GM21723 (cell line): ENCODE measurements at regions not wholly inside any gene's neighbourhood (a gene's known extent, or its start where the extent isn't known, plus 50 kb on each side); places are given as distances from the start of the nearest gene placed in this dataset.
"Not testable (repeated sequence)": the region's sequence is repeated elsewhere in the genome, so short reads cannot be mapped to it uniquely, and the experiment has no call there.

Experiments used
- ATAC-seq: cut with Tn5 transposase; IDR thresholded peaks from one replicate; pipeline ENCODE4 v1.9.1; 2021; ENCODE audit warnings: mild to moderate bottlenecking, moderate library complexity; ENCODE audit not compliant: unreplicated experiment

DNA sequence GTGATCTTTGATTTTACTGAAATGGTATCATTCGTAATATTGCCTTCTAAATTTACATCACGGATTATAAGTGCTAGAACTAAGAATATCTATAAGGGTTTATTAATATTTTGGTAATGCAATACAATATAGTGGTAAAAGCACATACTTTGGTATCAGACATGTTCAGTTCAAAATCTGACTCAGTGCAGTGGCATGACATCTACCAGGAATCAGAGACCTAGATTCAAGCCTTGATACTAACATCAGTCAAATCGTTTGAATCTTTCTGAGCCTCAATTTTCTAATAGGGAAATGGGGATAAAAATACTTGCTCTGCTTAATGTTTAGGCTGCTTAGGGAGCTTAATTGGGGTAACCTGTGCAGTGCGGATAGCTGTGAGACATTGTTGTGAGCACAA lies 488.0 kb downstream of the BCKDHB start:
- ATAC-seq = no peak

DNA sequence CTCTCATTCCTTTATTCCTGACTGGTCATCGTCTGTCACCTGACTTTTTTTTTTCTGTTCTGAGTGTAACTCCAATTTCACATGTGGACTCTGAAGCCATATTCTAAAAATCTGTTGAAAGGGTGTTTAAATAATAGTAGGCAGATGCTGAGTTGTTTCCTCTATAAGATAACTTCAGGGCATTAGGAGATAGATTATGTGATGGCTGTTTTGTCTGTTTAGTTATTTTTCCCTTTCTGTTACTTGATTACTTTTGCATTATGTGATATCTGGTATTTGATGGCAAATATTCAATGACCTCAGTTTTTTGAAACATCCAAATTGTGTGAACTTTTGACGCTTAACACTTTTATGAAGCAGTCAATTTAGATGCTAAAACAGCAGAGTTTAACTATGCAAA lies 486.0 kb downstream of the BCKDHB start:
- ATAC-seq = no peak

DNA sequence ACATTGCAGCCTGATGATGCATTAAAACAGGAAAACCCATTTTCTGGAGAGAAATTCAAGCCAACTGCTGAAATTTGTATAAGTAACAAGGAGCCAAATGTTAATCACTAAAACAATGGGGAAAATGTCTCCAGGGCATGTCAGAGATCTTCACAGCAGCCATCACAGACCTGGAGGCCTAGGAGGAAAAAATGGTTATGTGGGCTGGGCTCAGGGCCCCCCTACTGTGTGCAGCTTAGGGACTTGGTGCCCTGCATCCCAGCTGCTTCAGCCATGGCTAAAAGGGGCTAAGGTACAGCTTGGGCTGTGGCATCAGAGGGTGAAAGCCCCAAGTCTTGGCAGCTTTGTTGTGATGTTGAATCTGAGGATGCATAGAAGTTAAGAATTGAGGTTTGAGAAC lies 479.8 kb downstream of the BCKDHB start:
- ATAC-seq = no peak

DNA sequence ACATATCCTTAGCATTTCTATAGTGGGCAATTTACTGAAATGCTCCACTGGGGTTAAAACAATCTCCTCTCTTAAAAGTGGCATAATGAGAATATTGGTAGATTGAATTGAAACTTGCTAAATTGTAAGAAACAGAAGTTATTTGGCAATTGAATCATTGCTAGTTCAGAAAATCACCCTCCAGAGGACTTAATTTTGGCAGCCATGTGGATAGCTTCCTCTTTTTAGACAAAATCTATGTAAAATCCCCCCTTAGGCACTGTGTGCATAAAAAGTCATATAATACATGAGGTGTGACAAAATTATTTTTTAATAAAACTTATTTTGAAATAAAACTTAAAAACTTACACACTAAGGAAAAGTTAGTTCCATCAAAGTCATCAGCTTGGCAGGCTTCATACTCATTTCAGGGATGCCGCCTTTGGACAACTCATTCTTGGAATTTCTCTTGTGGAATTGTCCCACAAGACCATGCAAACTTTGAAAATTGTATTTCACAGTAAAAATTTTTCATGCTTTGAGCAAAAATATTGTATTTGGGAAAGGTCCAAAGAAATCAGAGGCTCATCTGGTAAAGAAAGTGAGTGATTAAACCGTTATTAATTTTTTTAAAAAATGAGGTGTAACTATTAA lies 473.0 kb downstream of the BCKDHB start:
- ATAC-seq = no peak

DNA sequence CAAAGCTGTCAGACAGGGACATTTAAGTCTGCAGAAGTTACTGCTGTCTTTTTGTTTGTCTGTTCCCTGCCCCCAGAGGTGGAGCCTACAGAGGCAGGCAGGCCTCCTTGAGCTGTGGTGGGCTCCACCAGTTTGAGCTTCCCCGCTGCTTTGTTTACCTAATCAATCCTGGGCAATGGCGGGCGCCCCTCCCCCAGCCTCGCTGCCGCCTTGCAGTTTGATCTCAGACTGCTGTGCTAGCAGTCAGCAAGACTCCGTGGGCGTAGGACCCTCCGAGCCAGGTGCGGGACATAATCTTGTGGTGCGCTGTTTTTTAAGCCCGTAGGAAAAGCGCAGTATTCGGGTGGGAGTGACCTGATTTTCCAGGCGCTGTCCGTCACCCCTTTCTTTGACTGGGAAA lies 466.8 kb downstream of the BCKDHB start:
- not testable (repeated sequence) for ATAC-seq

DNA sequence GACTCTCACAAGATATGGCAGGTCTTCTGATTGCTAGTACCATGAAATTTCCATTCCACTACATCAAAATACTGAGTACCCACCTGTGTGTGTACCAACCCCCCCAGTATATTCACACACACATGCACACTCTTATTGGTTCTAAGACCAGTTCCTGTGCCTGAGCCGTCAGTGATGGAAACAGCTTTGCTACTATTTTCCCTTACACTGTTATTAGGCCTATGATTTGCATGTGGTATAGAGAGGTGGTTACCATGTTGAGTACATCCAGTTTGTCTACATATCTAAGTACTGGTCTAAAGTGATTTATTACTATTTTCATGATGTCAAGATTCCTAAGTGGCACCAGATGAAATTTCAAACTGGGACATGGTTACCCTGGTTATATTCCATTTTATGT lies 459.9 kb downstream of the BCKDHB start:
- no peak for ATAC-seq

DNA sequence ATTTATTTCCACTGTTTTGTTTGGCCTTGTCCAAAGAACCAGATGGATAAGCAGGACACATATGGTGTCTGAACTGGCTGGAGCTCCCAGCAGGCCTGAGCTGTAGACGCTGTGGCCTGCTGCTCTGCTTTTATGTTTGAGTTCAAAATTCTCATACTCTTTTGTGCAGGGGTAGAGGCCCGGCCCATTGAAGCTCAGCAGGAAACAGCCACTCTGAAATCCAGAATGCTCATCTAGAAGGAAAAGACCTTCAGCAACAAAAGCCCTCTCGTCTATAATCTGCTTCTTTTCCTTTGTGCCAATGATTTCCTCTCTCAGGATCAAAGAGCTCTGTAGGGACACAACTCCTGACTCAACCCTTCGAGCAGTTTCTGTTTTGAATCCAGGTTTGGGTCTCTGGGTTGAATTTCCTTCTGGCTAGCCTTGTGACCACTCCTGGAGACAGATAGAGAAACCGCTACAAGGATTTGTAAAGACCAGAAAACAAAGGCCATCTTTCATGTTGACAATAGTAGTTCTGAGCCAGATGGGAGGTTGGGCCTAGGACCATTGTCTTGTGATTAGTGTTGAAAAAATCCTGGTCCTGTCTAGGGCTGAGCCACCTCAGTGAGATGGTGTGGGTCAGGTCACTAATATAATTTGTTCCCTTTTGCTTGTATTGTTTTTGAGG lies 446.7 kb downstream of the BCKDHB start:
- no peak for ATAC-seq

DNA sequence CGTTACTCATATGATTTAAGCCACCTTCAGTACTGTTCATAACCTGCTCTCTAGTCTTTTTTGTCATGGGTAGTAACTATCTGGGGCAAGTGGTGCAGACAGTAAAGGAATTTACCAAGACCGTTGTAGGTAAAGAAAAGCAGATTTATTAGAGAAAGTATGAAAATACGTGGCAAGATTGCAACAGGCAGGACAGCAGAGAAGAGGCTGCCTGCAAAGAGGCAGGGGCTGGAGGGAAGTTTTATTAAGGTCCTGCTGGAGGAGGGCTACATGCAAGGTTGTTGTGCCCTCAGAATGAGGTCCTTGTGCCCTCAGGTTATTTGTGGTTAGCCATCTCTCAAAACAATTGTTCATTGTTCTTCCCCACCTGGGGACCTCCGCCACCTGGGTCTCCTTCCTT lies 444.3 kb downstream of the BCKDHB start:
- ATAC-seq = no peak

DNA sequence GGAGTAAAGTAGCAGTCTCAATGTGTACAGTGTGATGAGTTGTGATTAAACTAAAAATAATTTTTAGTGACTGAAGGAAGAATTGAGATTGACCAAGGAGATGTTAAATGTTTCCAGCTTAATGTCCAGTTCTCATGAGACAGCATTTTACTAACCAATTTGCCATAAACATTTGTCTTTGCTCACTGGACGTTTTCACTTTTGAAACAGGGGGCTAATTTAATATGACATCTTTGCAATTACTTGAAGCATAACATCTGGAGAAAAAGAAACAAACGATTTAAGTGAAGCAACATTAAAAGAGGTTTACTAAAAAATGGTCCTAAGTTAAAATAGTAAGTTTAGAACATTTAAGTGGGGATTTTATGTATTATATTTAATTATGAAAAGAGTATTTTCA lies 443.8 kb downstream of the BCKDHB start:
- ATAC-seq = no peak

DNA sequence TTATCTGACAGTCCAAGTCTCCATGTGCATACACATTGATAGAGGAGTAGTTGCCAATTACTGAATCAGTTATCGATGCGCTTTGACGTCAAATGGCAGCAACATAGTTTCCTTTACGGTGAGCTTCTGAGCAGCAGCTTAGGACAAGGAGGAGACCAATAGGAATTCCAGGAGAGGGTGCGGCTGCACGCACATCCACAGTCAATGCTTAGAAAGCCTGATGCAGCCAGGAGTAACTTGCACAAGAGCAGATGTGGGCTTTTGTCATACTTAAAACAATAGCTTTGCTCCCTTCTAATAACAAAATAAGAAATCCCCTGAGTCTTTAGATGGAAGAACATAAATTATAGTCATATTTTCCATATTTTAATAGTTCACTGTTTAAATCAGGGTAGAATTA lies 442.1 kb downstream of the BCKDHB start:
- no peak for ATAC-seq

DNA sequence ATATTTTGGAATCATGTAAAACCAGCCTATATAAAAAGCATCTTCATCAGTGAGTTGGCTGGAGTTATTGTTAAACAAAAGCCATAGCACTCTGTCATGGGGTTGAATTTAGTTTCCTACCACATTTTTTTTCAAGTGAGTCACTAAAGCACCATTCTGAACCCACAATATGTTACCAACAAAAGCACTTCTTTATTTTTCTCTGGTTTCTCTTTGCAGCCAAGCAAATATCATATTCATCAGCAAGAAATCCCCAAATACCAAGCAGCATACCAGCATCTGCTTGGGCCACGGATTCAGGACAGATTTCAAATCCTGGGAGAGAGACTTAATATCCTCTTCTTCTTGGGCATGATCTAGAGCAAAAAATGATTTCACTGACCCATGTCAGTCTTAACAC lies 441.4 kb downstream of the BCKDHB start:
- ATAC-seq = no peak

DNA sequence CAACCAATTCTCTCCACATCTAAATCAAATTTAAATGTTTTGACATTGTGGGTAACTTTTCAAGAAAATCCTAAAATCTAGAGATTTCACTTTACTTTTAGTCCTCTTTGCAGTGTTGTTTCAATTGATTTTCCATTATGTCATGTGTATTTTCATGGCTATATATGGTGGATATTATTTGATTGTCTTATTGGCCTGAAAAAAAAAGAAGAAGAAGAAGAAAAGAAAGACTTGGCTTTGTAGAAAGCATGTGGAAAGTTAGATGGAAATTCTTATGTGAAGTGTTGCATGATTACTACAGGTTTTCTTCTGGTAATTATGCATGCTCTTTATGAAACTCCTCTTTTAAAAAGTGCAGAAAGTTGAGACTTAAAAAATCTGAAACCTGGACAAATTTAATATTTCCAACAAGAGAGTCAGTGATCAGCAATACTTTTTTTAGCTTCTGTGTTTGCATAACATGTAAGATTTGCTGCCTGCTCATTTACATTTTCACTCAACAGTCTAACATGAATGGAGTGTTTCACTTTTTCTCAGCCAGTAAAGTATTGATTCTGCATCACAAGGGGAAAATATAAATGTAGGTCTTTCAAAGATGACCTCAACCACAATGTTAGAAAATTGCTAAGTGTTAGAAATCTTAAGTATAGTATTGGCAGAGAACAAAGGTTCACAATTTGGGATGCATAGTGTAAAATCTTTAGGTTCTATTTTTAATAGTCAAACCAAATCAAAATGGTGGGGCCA lies 438.7 kb downstream of the BCKDHB start:
- no peak for ATAC-seq

DNA sequence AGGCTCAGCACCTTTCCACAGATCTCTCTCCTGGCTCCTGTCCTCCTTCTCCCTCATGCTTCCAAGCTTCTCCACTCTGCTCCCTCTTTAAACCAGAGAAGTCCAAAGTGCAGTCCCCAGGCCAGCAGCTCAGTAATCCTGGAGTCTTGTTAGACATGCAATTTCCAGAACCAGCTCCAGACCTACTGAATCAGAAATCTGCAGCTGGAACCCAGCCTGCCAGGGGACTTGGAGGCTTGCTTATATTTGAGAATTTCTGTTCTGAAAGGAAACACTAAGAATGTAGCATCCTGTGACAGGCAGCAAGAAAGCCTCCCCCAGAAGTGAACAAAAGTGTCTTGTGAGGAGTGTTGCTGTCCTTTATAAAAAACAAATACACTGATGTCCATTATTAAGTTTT lies 438.1 kb downstream of the BCKDHB start:
- no peak for ATAC-seq

DNA sequence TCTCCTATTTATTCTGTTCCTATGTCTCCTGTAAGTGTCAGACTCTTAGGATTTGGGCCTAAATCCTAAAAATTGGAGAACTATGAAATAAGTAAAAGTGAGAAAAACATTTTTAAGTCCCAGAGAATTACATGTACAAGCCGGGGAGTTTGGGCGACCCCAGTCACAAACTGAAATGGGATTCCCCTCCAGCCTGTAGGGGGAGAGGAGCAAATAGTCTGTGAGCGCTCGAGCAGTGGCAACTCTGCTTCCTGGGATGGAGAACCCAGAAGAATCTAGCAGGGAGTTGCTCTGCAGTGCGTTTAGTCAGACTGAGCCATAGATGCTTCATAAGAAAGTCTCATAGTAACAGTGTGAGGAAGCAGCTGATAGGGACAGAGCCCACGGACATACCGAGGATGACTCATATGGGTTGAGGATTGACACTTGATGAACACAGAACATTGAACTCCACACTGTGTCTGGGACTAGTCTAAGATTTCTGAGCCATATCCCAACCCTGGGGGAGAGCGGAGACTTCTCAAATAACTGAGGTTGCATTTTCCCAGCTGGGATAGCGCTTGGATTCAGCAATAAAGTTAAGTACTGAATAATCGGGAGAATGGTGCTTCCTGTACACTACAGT lies 437.2 kb downstream of the BCKDHB start:
- ATAC-seq = no peak

DNA sequence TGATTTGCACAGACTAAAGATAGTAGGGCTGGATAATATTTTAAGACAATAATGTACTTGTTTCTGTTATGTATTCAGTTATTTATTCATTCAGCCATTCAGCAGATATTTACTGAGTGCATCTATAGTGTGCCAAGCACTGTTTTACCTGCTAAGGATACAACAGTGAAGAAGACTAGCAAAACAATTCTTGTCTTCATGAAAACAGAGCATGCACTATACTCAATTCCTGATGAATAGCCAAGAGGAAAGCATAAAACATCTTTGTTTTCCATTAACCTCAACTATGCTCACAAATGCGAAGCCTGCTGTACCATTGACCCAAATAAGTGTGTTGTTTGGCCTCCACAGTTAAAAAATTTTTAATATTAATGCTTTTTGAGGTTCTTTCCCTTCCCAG lies 436.7 kb downstream of the BCKDHB start:
- no peak for ATAC-seq

DNA sequence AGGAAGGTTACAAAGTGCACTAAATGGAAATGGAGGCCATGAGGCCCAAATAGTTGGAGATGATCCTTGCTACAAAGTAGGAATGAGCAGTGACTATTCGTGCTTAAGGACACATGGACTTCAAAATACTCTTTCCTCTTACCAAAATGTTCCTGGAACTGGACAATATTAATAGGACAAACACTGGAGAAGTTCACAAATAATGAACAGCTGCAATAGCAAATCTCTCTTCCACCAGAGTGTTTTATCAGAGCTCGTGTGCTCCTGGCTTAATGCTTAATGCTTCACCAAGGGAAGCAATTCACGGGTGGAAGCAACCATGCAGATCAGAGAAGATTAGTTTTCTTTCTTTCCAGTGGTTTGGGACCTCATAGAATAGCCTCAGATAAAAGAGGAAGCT lies 435.4 kb downstream of the BCKDHB start:
- ATAC-seq = no peak

DNA sequence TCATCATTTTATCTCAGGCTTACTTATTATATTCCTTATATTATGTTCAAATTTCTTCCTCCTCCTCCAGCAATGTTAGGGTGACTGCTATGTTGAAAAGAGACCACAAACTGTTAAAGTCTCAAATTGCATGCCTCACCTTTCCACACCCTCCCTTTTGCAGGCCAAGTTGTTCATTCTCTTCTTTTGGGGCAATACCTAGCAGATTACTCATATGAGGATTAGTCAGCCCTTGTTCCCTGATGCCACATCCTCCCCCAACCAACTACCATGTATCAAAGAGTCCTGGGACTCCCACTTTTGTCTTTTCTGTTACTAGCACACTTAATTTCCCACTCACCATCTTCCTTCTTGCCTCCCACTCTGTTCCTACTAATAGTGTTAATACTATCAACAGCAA lies 434.7 kb downstream of the BCKDHB start:
- ATAC-seq = no peak

DNA sequence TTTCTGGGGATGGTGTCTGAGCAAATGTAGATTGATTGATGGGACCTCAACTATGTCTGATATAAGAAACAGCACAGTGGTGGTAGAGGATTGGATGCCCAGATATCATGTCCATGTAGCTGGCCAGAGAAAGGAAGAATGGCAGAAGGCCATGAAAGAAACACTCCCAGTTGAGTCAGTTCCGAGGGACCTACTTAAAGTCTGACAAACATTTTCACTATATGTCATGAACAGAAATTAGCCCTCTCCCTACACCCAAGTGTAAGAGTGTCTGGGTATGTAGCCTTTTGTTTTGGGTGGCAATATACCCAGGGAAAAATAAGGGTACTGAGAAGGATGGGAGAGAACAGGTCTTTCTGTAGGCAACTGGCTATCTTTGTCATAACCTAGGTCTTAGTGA lies 434.2 kb downstream of the BCKDHB start:
- ATAC-seq = no peak

DNA sequence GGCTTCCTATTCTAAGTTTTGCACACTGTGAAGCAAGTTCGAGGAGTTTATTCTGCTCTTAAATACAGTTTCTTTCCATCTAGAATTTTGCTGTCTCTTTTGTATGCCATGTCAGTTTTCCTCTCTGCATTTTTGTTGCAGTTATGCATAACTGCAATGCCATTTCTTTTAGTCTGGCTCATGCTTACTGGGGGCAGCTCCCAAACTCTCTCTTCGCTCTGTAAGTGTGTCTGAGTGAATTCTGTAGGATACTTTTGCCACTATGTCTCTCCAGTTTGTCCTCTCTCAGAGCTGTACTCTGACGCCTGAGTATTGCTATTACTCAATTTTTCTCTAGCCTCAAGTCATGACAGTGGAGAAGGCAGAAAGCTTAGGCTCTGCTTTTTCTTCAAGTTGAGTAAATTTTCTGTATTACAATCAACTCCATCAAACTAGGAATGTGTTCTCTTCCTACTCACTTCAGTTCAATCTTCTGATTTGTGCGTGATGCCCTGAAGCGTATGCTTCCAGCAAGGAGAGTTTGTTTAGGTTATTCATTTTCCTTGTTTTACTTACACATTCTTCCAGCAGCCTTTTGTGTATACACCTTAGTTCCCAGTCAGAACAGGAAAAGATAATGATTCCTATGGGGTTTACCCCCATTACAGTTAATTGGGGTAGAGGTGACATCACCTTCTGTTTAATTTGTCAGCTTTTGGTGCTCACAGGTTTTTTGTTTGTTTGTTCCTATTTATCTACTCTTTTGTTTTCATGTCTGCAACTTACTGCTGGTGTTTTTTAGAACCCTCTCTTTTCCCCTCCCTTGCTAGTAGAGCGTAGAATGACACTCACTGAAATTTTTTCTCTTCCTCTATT lies 430.9 kb downstream of the BCKDHB start:
- ATAC-seq = no peak

DNA sequence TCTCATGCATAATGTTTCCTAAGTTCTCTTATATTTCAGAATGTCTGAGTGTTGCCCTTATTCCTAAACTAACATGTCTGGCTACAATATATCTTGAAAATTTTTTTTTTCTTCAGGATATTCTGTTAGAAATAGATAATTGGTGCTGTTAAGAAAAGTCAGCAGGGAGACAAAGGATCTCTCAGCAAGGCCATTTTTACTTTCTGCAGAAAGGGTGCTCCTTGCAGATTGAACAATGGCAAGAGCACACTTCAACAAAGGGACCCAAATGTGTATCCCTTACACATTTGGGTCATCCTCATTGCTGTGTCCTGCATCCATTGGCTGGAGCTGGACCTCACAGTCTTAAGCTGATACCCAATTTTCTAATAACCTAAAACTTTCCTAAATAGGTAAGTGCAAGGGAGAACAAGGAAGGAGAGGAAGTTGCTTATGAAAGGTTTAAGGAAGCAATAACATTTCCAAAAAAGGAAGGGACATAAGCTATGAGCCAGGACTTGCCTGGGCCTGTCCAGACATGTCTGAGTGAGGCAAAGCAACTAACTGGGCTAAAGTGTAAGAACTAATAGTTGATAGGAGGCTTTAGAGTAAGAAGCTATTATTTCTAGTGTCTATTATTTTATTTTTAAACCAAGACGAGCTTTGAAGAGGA lies 429.6 kb downstream of the BCKDHB start:
- ATAC-seq = no peak
